Right lung (tissue), 2 donors: ENCODE measurements at regions not wholly inside any gene's neighbourhood (a gene's known extent, or its start where the extent isn't known, plus 50 kb on each side); places are given as distances from the start of the nearest gene placed in this dataset.

Experiments used
- DNase-seq, 2 donors: peaks; one replicate each; pipeline ENCODE4 v3.0.0-alpha.2; 2013

DNA sequence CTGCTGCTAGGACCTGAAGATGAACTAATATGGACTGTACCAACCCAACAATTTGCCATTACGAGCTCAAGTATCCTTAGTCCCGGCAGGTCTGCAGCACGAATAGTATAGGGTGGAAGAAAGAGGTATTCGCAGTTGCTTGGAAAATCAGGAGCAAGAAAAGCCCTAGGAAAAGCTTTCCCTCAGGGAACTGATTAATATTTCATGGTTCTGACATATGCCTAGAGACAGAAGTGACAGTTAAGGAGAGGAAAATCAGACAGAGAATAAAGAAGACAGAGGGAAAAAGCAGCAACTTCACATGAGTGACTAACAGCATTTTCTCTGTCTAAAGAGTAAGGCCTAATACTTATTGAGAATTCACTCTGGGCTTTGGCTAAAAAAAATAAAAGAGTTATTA is 602.9 kb upstream of the ATP2B1 start:
- no peak for DNase-seq

- DNase-seq = no peak
Observed at GRCh38 chr12:90305379-90305778, 596.7 kb upstream of the ATP2B1 start.

GRCh38 chr12:90304231-90304630 is 595.6 kb upstream of the ATP2B1 start:
- no peak for DNase-seq

DNA sequence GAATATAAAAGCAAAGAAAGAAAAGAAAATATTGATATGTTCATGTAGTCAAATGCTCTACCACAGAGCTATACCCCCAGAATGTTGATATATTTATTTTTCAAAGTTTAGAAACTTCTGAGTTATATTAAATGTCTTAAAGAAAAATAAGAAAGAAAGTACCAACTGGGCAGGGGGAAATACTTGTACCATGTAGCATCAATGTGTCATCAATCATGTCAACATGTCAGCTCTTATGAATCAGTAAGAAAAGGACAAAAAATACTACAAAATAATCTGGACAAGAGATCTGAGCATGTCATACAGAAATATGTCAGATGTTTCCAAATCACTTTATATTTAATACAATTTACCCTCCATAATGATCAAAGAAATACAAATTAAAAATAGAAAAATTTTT is 595.1 kb upstream of the ATP2B1 start:
- no peak for DNase-seq

DNA sequence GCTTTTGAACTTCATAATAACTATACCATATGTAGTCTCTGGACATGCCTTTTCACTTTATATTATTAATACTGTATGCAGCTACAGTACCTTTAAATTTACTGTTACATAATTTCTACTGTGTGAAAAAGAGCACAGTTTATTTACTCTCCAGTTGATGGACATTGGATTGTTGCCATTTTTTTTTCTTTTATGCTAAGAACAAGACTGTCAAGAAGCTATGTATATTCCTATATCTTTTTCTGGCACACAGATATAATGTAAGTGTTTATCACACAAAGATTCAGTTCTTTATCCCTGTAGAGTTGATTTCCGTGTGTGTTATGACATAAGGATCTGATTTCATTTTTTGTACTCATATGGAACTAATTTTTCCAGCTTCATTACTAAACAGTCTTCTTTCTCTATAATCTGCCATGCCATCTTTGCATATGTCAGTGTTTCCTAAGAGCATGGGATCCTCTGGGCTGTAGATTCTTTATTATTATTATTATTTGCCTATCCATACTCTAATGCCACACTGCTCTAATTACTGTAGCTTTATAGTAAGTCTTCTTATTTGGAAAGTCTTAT is 593.0 kb upstream of the ATP2B1 start:
- no peak for DNase-seq

DNA sequence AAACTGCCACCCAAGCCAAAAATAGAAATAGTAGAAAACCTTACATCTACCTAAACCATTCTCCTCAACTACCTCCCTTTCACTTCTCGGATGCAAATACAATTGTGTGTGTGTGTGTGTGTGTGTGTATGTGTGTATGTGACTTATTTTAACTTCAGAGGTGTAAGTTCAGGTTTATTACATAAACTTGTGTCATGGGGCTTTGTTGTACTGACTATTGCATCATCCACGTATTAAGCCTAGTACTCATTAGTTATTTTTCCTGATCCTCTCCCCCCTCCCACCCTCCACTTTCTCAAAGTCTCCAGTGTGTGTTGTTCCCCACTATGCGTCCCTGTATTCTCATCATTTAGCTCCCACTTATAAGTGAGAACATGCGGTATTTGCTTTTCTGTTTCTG is 592.5 kb upstream of the ATP2B1 start:
- DNase-seq = no peak

DNA sequence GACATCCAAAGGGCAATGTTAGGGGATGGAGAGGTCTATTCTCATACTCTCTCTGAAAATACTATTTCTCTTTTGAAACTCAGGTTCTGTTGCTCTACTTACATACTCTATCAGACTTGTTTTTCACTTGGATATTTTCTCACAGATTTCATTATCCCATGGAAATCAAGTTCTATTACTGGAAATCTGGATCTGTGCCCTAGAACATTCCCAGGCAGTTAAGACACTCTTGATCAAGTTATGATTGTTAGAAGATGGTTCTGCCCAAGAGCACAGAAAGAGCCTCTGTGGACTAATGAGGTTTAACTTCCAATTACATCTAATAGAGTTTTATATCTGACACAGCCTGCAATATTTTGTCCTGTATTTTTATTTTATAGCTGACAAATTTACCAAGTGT is 591.0 kb upstream of the ATP2B1 start:
- DNase-seq = no peak

DNA sequence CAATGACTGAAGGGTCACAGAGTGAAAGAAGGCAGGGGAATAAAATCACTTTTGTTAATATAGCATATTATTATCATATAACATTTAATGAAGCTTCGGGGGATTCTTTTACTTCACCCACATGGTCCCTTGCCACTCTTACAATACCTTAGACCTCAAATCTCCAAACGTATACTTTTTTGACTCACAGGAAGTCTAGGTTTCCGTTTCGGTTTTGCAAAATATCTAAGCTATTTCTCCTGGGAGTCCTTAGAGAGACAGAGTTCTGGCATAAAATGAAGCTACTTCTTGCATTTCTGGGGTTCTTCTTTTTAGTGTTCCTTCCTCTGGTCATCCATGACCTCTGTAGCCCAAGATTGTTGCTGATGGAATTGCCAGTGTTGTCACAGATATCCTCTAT is 590.5 kb upstream of the ATP2B1 start:
- DNase-seq = no peak

GRCh38 chr12:90298289-90298948 is 589.8 kb upstream of the ATP2B1 start:
- DNase-seq = no peak

DNA sequence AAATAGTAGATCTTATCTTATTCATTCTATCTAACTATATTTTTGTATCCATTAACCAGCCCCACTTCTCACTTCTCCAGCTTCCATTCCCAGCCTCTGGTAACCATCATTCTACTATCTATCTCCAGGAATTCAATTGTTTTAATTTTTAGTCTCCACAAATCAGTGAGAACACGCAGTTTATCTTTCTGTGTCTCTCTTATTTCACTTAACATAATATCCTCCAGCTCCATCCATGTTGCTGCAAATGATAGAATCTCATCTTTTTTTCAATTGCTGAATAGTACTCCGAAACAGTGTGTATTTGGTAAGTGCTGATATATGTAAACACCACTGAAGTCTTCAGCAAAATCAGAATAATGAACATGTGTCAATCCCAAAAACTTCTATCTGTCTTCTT is 587.2 kb upstream of the ATP2B1 start:
- DNase-seq = no peak

GRCh38 chr12:90292183-90292582 is 583.5 kb upstream of the ATP2B1 start:
- DNase-seq = no peak

GRCh38 chr12:90290980-90291975 is 582.6 kb upstream of the ATP2B1 start:
- DNase-seq = peak; percentile 47 to 50

- no peak for DNase-seq
Observed at GRCh38 chr12:90287585-90287984, 578.9 kb upstream of the ATP2B1 start.

- DNase-seq = no peak
Observed at GRCh38 chr12:90281154-90281868, 572.7 kb upstream of the ATP2B1 start.

DNA sequence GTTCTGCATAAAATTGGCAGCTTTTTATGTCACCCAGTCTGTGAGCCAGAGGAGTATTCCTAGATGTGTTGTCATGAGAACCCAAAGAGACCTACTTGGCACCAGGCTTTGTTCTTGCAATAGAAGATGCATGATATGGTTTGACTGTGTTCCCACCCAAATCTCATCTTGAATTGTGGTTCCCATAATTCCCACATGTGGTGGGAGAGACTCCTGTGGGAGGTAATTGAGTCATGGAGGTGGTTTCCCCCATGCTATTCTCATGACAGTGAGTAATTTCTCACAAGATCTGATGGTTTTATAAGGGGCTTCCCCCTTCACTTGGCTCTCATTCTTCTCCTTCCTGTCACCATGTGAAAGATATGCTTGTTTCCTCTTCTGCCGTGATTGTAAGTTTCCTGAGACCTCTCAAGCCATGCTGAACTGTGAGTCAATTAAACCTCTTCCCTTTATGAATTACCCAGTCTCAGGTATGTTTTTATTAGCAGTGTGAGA is 572.0 kb upstream of the ATP2B1 start:
- DNase-seq = no peak

DNA sequence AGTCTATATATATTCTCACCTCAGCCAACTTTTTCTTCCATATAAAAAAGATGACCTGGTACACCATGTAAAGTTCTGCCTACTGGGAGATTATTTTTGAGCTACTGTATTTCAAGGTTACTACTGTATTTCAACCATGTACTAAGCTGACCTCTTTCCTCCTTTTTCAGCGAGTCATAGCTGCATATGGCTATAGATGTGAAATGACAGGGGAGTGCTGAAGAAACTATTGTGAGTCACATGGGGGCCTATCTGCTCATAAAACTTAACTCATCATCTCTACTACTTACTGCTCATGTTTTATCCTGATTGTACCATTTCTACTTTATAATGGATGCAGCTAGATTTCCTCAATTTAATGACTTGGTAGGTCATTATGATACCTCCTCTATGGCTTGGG is 571.4 kb upstream of the ATP2B1 start:
- no peak for DNase-seq

DNA sequence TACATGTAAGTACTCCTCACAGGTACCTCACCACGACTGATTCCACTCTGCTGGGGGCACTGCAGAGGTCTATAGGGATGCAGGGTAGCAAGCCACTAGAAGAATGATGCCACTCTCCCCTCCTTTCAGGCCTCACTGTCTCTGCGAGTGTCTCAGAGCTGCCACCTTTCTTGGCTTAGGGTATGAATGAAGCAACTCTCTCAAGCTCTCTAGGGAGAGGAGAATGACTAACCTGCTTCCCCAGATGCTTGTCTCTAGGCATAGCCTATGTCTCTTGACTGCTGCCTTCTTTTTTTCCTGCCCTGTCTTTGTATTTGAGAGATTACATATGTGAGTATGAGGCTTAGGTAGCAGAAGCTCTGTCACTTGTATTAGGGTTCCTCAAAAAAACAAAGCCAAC is 566.5 kb upstream of the ATP2B1 start:
- DNase-seq = no peak

DNA sequence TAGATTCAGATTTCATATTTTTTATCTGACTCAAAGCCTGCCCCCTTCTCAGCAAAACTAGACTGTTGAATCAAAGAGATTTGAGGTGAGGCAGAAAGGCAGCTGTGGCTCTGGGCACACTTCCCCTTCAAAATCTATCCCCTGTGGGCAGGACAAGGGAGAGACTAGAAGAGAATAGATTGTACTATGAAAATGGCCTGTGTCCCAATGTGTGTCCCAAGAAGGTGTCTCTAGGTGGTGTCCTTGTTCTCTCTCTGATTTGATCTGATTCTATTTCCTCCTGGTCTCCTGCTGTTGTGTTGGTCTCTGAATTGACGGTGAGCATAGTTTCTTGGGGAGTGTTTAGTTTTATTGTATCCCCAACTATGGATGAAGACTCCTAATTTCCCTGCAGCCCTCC is 565.8 kb upstream of the ATP2B1 start:
- no peak for DNase-seq

- DNase-seq = no peak
Observed at GRCh38 chr12:90268574-90268973, 559.9 kb upstream of the ATP2B1 start.

- DNase-seq = no peak
Observed at GRCh38 chr12:90262251-90262650, 553.6 kb upstream of the ATP2B1 start.

GRCh38 chr12:90261283-90261682 is 552.6 kb upstream of the ATP2B1 start:
- DNase-seq = no peak

DNA sequence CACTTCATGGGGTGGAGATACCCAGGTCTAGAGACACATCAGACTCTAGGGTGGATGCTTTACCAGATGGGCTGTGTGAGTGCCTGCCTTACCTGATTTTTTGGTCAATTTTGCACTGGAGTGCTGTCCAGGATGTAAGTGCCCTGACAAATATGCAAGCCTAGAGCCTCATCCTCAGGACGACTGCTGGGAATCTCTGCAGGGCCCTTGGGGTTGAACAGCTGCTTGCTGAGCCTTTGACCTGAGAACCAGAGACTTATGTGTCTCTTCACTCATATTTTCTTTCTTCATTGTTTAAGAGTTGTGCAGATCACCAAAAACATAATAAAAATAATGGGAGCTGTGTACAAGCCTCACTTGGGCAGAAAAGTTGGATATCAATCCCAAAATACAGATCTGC is 551.5 kb upstream of the ATP2B1 start:
- DNase-seq = no peak
